GM12873 (cell line): ENCODE measurements at regions not wholly inside any gene's neighbourhood (a gene's known extent, or its start where the extent isn't known, plus 50 kb on each side); places are given as distances from the start of the nearest gene placed in this dataset.

Source experiments
- CTCF ChIP-seq: IDR thresholded peaks from 2 replicates; pipeline ENCODE4 v1.5.1; 2012; ENCODE audit warnings: low read depth, mild to moderate bottlenecking, moderate library complexity, low read length, control low read depth; ENCODE audit not compliant: insufficient read depth; ENCODE audit errors: missing control alignments

GRCh38 chr18:75880925-75881504 is 453.5 kb upstream of the SMIM21 start:
- TF ChIP-seq CTCF, result no peak

GRCh38 chr18:75880266-75880665 is 452.8 kb upstream of the SMIM21 start:
- TF ChIP-seq CTCF, result no peak

DNA sequence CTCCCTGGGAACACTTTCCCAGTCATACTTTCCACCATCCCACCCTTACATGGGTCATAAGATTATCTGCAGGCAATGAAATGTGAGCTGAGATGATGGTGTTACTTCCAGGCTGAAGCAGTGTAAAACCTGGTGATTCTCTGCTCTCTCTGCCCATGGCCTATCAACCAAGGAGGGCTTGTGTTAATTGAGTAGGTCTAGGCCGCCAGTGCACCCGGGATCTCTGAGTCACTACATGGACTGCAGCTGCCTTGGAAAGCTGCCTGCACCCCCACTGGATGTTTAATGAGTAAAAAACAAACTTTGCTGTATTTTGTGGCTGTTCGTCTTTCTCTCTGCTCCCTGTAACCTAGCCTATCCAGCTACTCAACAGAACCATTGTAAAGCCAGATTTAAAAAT is 451.7 kb upstream of the SMIM21 start:
- no peak for TF ChIP-seq CTCF

- no peak for TF ChIP-seq CTCF
Measured at GRCh38 chr18:75875559-75875958, 448.1 kb upstream of the SMIM21 start.

DNA sequence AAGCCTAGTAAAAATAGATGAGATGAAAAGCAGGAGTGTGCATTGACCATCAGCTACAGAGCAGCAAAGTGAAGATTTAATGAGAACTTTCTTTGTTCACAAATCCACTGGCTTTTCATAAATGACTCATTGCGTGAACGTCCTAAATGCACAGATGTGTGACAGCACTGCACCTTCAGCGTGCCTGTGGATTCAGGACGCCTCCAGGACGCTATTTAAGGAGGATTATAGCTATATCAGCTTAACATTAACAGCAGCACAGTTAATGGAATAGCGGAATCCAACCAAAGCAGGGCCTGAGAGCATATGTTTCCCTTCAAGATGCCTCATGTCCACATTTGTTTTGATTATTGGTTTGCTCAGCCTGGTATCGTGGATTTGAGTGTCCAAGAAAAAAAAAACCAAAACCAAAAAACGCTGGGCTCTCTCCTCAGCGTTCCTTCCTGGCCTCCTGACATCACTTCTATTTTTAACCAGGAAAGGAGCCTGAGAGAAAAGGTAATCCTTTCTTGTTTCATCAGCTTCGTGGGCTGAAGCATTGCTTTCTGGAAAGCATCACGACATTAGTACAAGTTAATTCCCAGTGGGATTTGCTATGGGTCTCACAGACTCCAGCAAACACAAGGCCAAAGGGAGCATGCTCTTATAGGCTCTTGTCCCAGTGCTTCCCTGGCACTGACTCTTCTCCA is 447.0 kb upstream of the SMIM21 start:
- TF ChIP-seq CTCF, result no peak

DNA sequence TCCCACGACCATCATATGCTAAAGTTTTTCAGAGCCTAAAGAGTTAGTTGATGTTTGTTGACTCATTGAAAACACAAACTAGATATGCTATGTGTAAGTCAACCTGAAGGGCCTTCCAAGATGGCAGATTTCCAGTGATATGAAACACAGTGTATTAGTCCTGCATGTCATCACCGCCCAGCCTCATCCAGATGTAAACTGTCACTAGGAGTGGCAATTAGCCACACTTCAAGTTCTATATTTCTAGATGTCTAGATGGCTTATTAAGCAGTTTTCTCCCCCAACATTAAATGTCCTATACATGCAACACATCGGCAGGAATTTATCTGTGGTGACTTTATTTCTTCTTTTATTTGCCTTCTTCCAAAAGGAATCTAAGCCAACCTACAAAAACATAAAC is 444.1 kb upstream of the SMIM21 start:
- TF ChIP-seq CTCF, result no peak

GRCh38 chr18:75869162-75869561 is 441.7 kb upstream of the SMIM21 start:
- TF ChIP-seq CTCF, result no peak
